Loucy (cell line): ENCODE measurements at regions not wholly inside any gene's neighbourhood (a gene's known extent, or its start where the extent isn't known, plus 50 kb on each side); places are given as distances from the start of the nearest gene placed in this dataset.

Experiments
- H2AFZ ChIP-seq: fragments of 200-600 bp; sonication (generic); 2 replicates; pipeline ENCODE4 v1.6.0; 2016; ENCODE audit warnings: antibody characterized with exemption, mild to moderate bottlenecking, low read length, moderate library complexity
- H3F3A ChIP-seq: fragments of 200-600 bp; 2 replicates; pipeline ENCODE4 v1.6.0; 2016; ENCODE audit warnings: antibody characterized with exemption, low read depth, mild to moderate bottlenecking
- H3K27me3 ChIP-seq: fragments of 200-600 bp; sonication (generic); 2 replicates; pipeline ENCODE4 v1.6.1; 2014; ENCODE audit warnings: low read length, mild to moderate bottlenecking; ENCODE audit not compliant: insufficient read depth, poor library complexity, severe bottlenecking
- H3K36me3 ChIP-seq: fragments of 200-600 bp; sonication (generic); 2 replicates; pipeline ENCODE4 v1.6.1; 2016; ENCODE audit warnings: low read length; ENCODE audit not compliant: insufficient read depth
- H3K4me1 ChIP-seq: fragments of 200-600 bp; sonication (generic); 2 replicates; pipeline ENCODE4 v1.5.1; 2014; ENCODE audit warnings: low read length, mild to moderate bottlenecking; ENCODE audit not compliant: insufficient read depth, poor library complexity, severe bottlenecking
- H3K4me2 ChIP-seq: fragments of 200-600 bp; sonication (generic); 2 replicates; pipeline ENCODE4 v1.6.0; 2014; ENCODE audit warnings: antibody characterized with exemption, low read length, low read depth, mild to moderate bottlenecking; ENCODE audit not compliant: poor library complexity, severe bottlenecking
- H3K4me3 ChIP-seq: fragments of 200-600 bp; sonication (generic); 2 replicates; pipeline ENCODE4 v1.5.1; 2014; ENCODE audit warnings: low read length, mild to moderate bottlenecking, mixed read lengths; ENCODE audit not compliant: poor library complexity, severe bottlenecking
- H3K79me2 ChIP-seq: fragments of 200-600 bp; sonication (generic); 2 replicates; pipeline ENCODE4 v1.6.1; 2014; ENCODE audit warnings: low read length; ENCODE audit not compliant: insufficient read depth
- H3K9ac ChIP-seq: fragments of 200-600 bp; sonication (generic); 2 replicates; pipeline ENCODE4 v1.6.0; 2014; ENCODE audit warnings: mild to moderate bottlenecking, low read depth, low read length, moderate library complexity; ENCODE audit not compliant: poor library complexity, severe bottlenecking
- H3K9me2 ChIP-seq: fragments of 200-600 bp; sonication (generic); replicated peaks from 2 replicates; pipeline ENCODE4 v1.6.1; 2016; ENCODE audit warnings: low read depth, low read length, mixed read lengths
- H3K9me3 ChIP-seq: fragments of 200-600 bp; sonication (generic); 2 replicates; pipeline ENCODE4 v1.6.1; 2014; ENCODE audit warnings: mild to moderate bottlenecking, antibody characterized with exemption, low read length, low read depth; ENCODE audit not compliant: insufficient read depth
- H4K20me1 ChIP-seq: fragments of 200-600 bp; sonication (generic); 2 replicates; pipeline ENCODE4 v1.6.0; 2014; ENCODE audit warnings: antibody characterized with exemption, low read length, mild to moderate bottlenecking; ENCODE audit not compliant: insufficient read depth, poor library complexity, severe bottlenecking
- CTCF ChIP-seq: fragments of 200-600 bp; sonication (generic); conservative IDR thresholded peaks from 2 replicates; pipeline ENCODE4 v1.5.1; 2014; ENCODE audit warnings: mild to moderate bottlenecking, antibody characterized with exemption, low read length
- EZH2phosphoT487 ChIP-seq: fragments of 200-600 bp; IDR thresholded peaks from 2 replicates; pipeline ENCODE4 v1.6.1; 2018; ENCODE audit warnings: antibody characterized with exemption, mild to moderate bottlenecking, moderate library complexity, borderline replicate concordance

- H3F3A ChIP-seq: no peaks in the 10 kb centered on the region
- H3K9me2 ChIP-seq: no peaks in the 10 kb centered on the region
- H3K27me3 ChIP-seq: no peaks in the 10 kb centered on the region
- no peaks in the 10 kb centered on the region for H3K9me3 ChIP-seq
- H2AFZ ChIP-seq: no peak overlapping the region
- no peaks in the 10 kb centered on the region for H3K4me1 ChIP-seq
- TF ChIP-seq EZH2phosphoT487 (no peak), CTCF (no peak)
- no peaks in the 10 kb centered on the region for H3K36me3 ChIP-seq
- no peak overlapping the region for H3K4me3 ChIP-seq
- no peaks in the 10 kb centered on the region for H3K79me2 ChIP-seq
- H3K4me2 ChIP-seq: no peak overlapping the region
- no peaks in the 10 kb centered on the region for H4K20me1 ChIP-seq
- H3K9ac ChIP-seq: no peak overlapping the region
Observed at GRCh38 chr20:63119963-63120807, 95.7 kb downstream of the YTHDF1 start.

- H3K79me2 ChIP-seq: no peaks in the 10 kb centered on the region
- no peak overlapping the region for H3K4me3 ChIP-seq
- H3K27me3 ChIP-seq: no peaks in the 10 kb centered on the region
- H2AFZ ChIP-seq: no peak overlapping the region
- no peaks in the 10 kb centered on the region for H3K36me3 ChIP-seq
- no peak overlapping the region for H3K9ac ChIP-seq
- no peak overlapping the region for H3K4me2 ChIP-seq
- no peaks in the 10 kb centered on the region for H3K9me3 ChIP-seq
- TF ChIP-seq CTCF (no peak), EZH2phosphoT487 (no peak)
- no peaks in the 10 kb centered on the region for H4K20me1 ChIP-seq
- H3K4me1 ChIP-seq: no peaks in the 10 kb centered on the region
- H3K9me2 ChIP-seq: no peaks in the 10 kb centered on the region
- no peaks in the 10 kb centered on the region for H3F3A ChIP-seq
Observed at GRCh38 chr20:63119121-63119962, 96.6 kb downstream of the YTHDF1 start.

GRCh38 chr20:63118303-63119120 lies 97.4 kb downstream of the YTHDF1 start:
- Histone ChIP-seq H3K4me2 (no peak overlapping the region), H3K9ac (no peak overlapping the region), H3K27me3 (no peaks in the 10 kb centered on the region), H3K4me1 (no peaks in the 10 kb centered on the region), H3K9me2 (no peaks in the 10 kb centered on the region), H3K9me3 (no peaks in the 10 kb centered on the region), H4K20me1 (no peaks in the 10 kb centered on the region), H2AFZ (no peak overlapping the region), H3K36me3 (no peaks in the 10 kb centered on the region), H3K79me2 (no peaks in the 10 kb centered on the region), H3K4me3 (no peak overlapping the region), H3F3A (no peaks in the 10 kb centered on the region)
- no peak for TF ChIP-seq CTCF
- no peak for TF ChIP-seq EZH2phosphoT487
